HG03095 (cell line): ENCODE measurements at regions not wholly inside any gene's neighbourhood (a gene's known extent, or its start where the extent isn't known, plus 50 kb on each side); places are given as distances from the start of the nearest gene placed in this dataset.
A peak's percentile ranks its signal among the peaks of the same experiment; 100 is the strongest.
"Not testable (repeated sequence)": the region's sequence is repeated elsewhere in the genome, so short reads cannot be mapped to it uniquely, and the experiment has no call there.

Source experiments
- ATAC-seq: cut with Tn5 transposase; IDR thresholded peaks from one replicate; pipeline ENCODE4 v1.9.1; 2021; ENCODE audit warnings: moderate library complexity; ENCODE audit not compliant: unreplicated experiment

DNA sequence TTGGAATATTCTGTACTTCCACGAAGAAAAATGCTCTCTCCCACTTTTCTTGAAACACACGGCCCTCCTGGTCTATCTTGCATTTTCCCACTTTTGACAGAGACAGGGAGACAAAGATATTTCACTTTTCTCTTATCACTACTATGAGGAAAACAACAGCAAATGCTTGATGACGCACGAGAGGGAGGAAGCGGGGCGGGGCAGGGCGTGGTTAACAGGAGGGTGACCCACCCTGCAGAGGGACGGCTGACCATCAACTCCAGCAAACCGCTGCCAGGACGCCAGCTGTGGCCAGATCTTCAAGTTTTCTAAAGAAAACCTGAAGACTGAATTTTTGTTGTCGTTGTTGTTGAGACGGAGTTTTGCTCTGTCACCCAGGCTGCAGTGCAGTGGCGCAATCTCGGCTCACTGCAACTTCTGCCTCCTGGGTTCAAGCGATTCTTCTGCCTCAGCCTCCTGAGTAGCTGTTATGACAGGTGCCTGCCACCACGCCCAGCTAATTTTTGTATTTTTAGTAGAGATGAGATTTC lies 63.8 kb downstream of the NSUN5 start:
- not testable (repeated sequence) for ATAC-seq

GRCh38 chr7:73234994-73235717 lies 73.5 kb downstream of the NSUN5 start:
- ATAC-seq: peak; percentile 89

DNA sequence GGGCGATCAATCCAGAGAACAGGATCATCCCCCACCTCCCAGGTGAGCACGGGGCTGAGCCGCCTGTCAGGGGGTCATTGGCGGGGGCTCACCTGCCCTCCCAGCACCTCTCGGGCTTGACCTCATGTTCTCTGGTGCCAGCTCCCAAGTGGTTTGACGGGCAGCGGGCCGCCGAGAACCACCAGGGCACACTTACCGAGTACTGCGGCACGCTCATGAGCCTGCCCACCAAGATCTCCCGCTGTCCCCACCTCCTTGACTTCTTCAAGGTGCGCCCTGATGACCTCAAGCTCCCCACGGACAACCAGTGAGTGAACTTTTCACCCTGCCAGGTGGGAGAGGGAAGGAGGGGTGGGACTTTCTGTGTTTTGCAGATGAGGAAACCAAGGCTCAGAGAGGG lies 82.9 kb downstream of the NSUN5 start:
- ATAC-seq: not testable (repeated sequence)

DNA sequence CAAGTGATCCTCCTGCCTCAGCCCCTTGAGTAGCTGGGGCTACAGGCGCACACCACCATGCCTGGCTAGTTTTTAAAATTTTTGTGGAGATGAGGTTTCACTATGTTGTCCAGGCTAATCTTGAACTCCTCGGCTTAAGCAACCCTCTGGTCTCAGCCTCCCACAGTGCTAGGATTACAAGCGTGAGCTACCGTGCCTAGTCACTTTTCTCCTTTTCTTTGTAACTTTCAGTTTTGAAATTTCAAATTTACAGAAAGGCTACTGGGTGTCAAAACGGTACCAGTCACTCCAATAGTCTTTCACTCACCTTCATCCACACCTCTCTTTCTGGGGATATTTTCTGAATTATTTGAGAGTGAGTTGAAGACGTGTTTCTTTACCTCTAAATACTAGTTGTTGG lies 86.9 kb downstream of the NSUN5 start:
- not testable (repeated sequence) for ATAC-seq

GRCh38 chr7:73220766-73221370 lies 87.8 kb downstream of the NSUN5 start:
- peak; percentile 36 for ATAC-seq

- ATAC-seq: peak; percentile 71
These were observed 88.3 kb downstream of the NSUN5 start for GRCh38 chr7:73220357-73220756.

DNA sequence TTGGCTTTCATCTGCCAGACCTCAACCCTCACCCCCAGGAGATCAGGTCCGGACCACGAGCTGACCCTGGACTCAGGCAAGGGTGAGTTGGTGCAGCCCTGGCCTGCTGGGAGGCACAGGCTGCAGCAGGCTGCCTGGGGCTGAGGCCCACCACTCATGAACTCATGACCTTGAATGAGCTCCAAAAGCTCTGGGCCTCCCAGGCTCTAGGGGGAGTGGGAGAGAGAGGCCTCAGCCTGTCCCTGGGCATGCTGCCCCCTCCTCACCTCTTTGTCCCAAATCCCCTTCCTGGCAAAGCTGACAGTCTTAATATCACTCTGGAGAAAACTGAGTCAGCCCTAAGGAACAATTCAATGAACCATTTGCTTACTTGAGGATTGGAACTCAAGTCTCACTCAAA lies 89.8 kb downstream of the NSUN5 start:
- ATAC-seq: not testable (repeated sequence)

GRCh38 chr7:73216046-73216675 lies 92.5 kb downstream of the NSUN5 start:
- not testable (repeated sequence) for ATAC-seq

DNA sequence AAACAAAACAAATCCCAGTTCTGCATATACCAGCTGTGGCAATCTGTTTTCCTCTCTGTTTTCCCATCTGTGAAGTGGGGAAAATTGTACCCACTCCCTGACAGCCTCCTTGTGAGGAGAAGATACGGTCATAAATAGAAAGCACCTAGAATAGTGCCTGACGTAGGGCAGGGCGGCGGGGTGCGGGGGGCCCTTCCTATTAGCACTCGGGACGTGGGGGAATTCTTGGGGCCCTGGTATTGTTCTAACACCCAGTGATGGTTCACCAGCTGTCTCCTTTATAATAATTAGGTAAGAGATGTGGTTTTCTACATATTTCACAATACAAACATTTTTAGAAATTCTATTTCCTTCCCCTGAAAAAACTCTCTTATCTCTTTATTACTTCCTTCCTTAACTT lies 93.4 kb downstream of the NSUN5 start:
- not testable (repeated sequence) for ATAC-seq

- not testable (repeated sequence) for ATAC-seq
These were observed 94.2 kb downstream of the NSUN5 start for GRCh38 chr7:73214471-73214870.

DNA sequence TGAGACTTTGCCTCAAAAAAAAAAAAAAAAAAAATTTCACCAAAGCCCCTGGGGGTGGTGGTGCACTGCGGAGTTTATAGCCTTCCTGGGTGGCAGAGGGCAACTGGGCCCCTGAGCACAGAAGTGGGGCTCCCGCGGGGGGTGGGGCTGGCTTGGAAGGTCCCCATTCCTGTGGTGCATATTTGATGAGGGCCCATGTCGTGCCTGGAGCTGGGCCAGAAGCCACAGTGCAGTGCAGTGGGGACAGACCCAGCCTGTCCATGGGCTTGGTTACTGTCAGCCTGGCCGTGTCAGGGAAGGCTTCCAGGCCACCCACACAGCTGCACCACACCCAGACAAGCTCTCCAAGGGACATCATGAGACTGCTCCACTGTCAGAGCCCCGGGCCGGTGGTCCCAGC lies 95.5 kb downstream of the NSUN5 start:
- not testable (repeated sequence) for ATAC-seq

GRCh38 chr7:73205594-73205993 lies 103.0 kb downstream of the NSUN5 start:
- ATAC-seq: not testable (repeated sequence)

- not testable (repeated sequence) for ATAC-seq
These were observed 103.7 kb downstream of the NSUN5 start for GRCh38 chr7:73204898-73205297.

- not testable (repeated sequence) for ATAC-seq
These were observed 105.3 kb downstream of the NSUN5 start for GRCh38 chr7:73203312-73203711.

DNA sequence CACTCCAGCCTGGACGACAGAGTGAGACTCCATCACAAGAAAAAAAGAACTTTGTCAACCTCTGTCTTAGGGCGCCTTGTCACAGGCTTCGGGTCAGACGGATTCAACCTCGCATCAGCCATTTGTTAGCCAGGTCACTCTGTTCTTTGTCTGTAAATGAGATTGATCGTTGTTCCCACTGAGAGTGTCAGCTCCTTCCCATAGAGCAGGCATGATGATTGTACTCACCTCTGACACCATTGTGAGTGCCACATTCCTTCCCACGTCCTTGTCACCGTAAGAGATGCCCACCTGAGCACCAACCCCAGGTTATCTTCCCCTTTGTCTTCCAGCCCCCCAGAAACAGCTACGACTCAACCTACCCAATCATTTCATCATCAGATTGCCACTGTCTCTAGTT lies 107.4 kb downstream of the NSUN5 start:
- ATAC-seq: not testable (repeated sequence)

- ATAC-seq: not testable (repeated sequence)
These were observed 108.0 kb downstream of the NSUN5 start for GRCh38 chr7:73200518-73201099.

DNA sequence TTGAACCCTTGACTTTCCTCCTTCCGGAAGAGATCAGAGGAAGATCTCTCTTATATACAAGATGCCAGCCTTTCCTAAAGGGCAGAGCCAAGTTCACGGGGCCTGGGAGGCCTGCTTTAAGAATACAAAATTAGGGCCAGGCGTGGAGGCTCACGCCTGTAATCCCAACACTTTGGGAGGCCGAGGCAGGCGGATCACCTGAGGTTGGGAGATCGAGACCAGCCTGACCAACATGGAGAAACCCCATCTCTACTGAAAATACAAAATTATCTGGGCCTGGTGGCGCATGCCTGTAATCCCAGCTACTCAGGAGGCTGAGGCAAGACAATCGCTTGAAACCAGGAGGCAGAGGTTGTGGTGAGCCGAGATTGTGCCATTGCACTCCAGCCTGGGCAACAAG lies 108.2 kb upstream of the SPDYE9 start:
- not testable (repeated sequence) for ATAC-seq

DNA sequence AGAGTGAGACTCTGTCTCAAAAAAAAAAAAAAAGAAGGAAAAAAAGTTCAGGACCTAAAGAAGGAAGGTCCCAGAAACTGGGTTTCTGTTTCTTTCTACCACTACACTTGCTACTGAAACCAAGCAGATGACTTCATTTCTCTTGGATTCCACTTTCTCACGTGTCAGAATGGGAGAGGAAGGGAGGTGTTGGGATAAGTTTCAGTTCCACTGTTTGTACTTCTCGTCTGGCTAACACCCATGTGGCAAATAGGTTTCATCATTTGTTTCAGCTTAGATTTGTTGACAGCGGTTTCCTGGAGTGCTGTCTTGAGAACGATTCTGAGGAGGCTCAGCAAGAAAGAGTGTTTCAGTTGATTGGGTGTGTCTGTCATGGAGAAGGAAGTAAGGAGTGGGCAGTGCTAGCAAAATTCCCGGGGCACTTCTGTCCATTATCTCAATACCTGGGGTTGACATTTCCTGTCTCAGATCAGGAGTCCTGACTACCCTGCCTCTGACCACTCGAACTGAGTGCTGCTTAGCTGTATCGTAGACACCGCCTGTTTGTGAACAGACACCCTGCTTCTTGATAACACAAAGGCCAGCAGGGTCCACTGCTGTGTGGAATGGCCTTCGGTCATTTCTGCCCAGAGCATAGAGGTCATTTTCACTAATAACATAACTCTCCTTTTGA lies 104.8 kb upstream of the SPDYE9 start:
- not testable (repeated sequence) for ATAC-seq

GRCh38 chr7:73188287-73188686 lies 102.4 kb upstream of the SPDYE9 start:
- ATAC-seq: not testable (repeated sequence)

DNA sequence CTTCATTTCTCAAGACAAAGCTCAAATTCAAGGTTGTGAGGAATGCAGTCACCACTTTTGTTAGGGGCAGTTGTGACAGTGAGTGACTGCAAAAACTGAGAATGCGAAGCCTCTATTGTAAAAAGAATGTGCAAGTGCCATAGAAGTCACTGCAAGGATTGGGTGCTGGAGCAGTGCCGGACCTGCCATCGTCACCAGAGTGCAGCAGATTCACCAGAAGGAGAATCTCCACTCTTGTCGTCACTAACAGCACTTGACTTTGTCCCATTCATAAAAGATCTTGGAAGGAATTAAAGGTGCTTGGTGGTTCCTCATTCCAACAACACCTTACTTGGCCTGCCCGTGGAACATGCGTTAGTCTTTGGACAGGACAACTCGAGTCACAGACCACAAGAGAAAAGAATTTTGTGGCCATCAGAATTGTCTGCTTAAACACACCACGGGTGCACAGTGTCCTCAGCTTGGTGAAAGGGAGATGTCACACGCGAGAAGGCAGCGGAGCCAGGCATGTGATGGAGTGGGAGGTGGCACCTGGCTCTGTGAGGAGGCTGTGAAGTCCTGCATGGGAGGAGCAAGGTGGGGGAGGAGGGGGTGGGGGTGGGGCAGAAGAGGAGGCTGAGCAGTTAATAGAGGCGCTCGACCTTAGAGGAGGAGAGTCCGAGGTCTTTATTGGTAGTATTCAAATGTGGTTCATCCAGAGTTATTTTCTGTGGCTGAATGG lies 100.9 kb upstream of the SPDYE9 start:
- ATAC-seq: not testable (repeated sequence)
